ENCODE measurements at regions not wholly inside any gene's neighbourhood (a gene's known extent, or its start where the extent isn't known, plus 50 kb on each side); places are given as distances from the start of the nearest gene placed in this dataset.
"Not testable (repeated sequence)": the region's sequence is repeated elsewhere in the genome, so short reads cannot be mapped to it uniquely, and the experiment has no call there.

DNA sequence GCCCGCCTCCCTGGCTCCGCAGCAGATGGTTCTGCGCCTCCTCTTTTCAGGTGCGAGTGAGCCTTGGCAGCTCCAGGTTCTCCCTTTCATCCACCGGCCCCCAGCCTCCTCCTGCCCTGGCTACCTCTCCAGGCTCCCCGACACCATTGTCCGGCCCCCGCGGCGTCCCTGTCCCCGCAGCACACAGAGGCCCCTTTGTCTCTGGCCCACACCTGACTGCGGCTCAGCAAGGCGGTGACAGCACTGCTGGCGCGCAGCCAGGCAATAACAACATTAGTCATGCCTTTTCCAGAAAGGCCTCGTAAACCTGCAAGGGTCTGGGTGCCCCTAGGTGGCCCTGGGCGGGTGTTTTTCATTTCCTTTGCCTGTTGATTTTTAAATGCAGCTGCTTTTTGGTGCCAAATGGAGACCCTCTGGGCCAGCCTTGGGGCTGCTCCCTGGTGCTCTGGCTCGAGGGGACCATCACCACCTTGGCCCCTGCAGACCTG is 73.2 kb upstream of the MEDAG start:
- Mint-ChIP-seq H3K4me3 (ENCODE audit: low read depth) (no peak overlapping the region), H3K27me3 (ENCODE audit: low read depth) (peaks cover 2% of the 10 kb centered on the region), H3K27ac (no peak overlapping the region), H3K4me1 (ENCODE audit: low read depth) (no peaks in the 10 kb centered on the region), H3K9me3 (no peaks in the 10 kb centered on the region), H3K36me3 (ENCODE audit: low read depth) (no peaks in the 10 kb centered on the region)
- intact Hi-C loops (cut with micrococcal nuclease): no loop called here
- no peak for DNase-seq (ENCODE audit: low spot score)

DNA sequence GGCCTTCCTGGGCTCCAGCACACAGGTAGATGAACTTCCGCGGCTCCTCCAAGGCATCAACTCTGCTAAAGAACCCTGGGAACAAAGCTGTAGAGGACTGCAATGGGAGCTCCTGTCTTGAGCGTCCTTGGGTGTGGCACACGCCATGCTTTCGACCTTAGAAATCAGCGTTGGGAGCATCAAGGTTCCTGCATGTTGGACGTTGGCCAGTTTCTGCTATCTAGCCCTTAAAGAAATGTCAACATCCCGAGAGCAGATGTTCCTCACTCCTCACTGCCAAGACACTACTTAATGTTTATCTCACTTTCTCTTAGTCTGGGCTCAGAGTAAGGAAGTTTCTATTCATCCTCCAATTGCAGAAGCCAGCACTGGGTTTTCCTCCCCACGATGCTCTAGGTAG is 70.6 kb upstream of the MEDAG start:
- no peak for DNase-seq (ENCODE audit: low spot score)
- no peaks in the 10 kb centered on the region for H3K9me3 Mint-ChIP-seq
- H3K27me3 Mint-ChIP-seq (ENCODE audit: low read depth): peaks cover 2% of the 10 kb centered on the region
- no peaks in the 10 kb centered on the region for H3K36me3 Mint-ChIP-seq (ENCODE audit: low read depth)
- H3K4me1 Mint-ChIP-seq (ENCODE audit: low read depth): no peaks in the 10 kb centered on the region
- intact Hi-C loops (cut with micrococcal nuclease): no loop called here
- H3K27ac Mint-ChIP-seq: no peak overlapping the region
- no peak overlapping the region for H3K4me3 Mint-ChIP-seq (ENCODE audit: low read depth)

DNA sequence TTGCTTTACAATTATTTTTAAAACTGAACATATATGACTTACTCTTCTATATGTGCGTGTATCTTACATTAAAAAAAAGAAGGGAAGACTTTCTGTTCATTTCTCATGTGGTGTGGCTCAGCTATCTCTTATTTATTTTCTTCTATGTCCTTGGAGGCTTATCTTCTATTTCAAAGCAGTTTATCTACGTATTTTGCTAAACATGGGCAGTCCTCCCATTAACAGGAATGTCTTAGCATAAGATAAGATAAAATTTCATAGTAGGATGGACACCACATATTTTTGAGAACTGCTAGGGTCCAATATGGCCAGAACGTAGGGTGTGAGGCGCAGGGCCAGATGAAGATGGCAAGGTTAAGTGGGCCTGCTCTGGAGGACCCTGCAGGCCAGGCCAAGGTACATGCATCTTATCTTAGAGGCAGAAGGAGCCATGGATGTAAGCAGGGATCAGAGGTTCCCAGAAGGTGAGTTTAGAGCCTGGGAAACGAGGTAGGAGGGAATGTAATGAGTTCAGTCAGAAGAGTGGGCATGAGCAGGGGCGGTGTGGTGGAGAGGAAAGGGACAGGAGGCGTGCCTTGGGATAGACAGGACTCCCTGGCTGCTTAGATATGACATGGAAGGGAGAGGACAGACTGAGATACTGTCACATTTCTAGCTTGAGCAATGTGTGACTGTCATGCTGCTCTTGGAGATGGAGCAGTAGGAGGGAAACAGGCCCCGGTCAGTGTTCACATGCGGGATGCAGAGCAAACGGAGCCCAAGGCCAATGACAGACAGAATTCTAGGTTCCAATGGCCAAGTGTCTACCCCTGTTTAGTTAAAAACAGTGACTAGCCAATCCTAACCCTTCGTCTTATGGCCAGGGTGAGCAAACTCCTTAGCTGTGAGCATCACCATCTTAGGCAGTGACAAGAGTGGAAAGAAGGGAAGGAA is 68.6 kb upstream of the MEDAG start:
- intact Hi-C loops (cut with micrococcal nuclease): no loop called here
- H3K27me3 Mint-ChIP-seq (ENCODE audit: low read depth): peaks cover 2% of the 10 kb centered on the region
- no peaks in the 10 kb centered on the region for H3K36me3 Mint-ChIP-seq (ENCODE audit: low read depth)
- no peak overlapping the region for H3K4me3 Mint-ChIP-seq (ENCODE audit: low read depth)
- H3K27ac Mint-ChIP-seq: no peak overlapping the region
- no peaks in the 10 kb centered on the region for H3K4me1 Mint-ChIP-seq (ENCODE audit: low read depth)
- H3K9me3 Mint-ChIP-seq: no peaks in the 10 kb centered on the region
- no peak for DNase-seq (ENCODE audit: low spot score)

DNA sequence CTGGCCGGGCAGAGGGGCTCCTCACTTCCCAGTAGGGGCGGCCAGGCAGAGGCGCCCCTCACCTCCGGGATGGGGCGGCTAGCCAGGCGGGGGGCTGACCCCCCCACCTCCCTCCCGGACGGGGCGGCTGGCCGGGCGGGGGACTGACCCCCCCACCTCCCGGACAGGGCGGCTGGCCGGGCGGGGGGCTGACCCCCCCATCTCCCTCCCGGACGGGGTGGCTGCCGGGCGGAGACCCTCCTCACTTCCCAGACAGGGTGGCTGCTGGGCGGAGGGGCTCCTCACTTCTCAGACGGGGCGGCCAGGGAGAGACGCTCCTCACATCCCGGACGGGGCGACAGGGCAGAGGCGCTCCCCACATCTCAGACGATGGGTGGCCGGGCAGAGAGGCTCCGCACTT is 66.4 kb upstream of the MEDAG start:
- H3K27me3 Mint-ChIP-seq (ENCODE audit: low read depth); intact Hi-C loops (cut with micrococcal nuclease); H3K4me1 Mint-ChIP-seq (ENCODE audit: low read depth): not testable (repeated sequence)

DNA sequence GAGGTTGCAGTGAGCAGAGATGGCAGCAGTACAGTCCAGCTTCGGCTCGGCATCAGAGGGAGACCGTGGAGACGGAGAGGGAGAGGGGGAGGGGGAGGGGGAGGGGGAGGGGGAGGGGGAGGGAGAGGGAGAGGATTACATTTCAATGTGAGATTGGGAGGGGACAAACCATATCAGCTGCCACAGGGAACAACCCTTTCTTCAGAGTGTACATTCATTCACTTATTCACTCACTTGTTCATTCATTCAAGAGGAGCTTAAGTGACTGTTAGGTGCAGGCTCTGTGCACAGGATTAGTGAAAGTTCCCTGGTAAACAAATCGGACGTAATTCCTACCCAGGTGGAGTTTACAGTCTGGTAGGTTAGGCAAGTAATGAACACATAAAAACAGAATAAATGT is 65.6 kb upstream of the MEDAG start:
- Mint-ChIP-seq H3K9me3 (no peaks in the 10 kb centered on the region), H3K4me1 (ENCODE audit: low read depth) (peaks cover 3% of the 10 kb centered on the region), H3K4me3 (ENCODE audit: low read depth) (no peak overlapping the region), H3K36me3 (ENCODE audit: low read depth) (no peaks in the 10 kb centered on the region), H3K27me3 (ENCODE audit: low read depth) (no peaks in the 10 kb centered on the region), H3K27ac (no peak overlapping the region)
- intact Hi-C loops (cut with micrococcal nuclease): no loop called here
- no peak for DNase-seq (ENCODE audit: low spot score)

More for the DNA sequence above, 66.4 kb upstream of the MEDAG start:
- not testable (repeated sequence) for H3K27ac Mint-ChIP-seq; H3K9me3 Mint-ChIP-seq; DNase-seq (ENCODE audit: low spot score); H3K4me3 Mint-ChIP-seq (ENCODE audit: low read depth); H3K36me3 Mint-ChIP-seq (ENCODE audit: low read depth)

DNA sequence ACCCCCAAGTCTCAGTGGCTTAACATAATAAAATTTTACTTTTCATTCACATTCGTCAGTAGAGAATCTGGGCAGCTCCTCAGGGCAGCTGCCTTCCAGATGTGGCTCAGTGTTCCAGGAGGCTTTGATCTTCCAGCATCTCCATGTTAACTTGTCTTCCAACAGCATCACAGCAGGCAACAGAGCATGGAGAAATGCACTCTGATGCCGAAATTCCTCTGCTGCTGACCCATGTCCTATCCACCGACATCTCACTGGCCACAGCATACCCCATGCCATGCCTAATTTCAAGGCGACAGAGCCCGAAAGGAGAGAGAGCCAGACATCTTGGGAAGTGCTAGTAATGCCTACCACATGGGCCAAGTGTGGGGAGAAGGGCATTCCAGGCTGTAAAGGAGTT is 64.9 kb upstream of the MEDAG start:
- Mint-ChIP-seq H3K27ac (no peak overlapping the region), H3K27me3 (ENCODE audit: low read depth) (no peaks in the 10 kb centered on the region), H3K4me1 (ENCODE audit: low read depth) (peaks cover 5% of the 10 kb centered on the region), H3K9me3 (no peaks in the 10 kb centered on the region), H3K36me3 (ENCODE audit: low read depth) (no peaks in the 10 kb centered on the region), H3K4me3 (ENCODE audit: low read depth) (no peak overlapping the region)
- intact Hi-C loops (cut with micrococcal nuclease): no loop called here
- DNase-seq (ENCODE audit: low spot score): no peak

DNA sequence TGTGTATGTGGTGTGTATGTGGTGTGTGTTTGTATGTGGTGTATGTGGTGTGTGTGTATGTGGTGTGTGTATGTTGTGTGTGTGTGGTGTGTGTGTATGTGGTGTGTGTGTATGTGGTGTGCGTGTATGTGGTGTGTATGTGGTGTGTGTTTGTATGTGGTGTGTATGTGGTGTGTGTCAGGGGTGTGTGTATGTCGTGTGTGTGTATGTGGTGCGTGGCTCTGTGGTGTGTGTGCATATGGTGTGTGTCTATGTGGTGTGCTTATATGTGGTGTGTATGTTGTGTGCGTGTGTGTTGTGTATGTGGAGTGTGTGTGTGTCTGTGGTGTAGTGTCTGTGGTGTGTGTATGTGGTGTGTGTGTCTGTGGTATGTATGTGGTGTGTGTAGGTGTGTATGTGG is 62.5 kb upstream of the MEDAG start:
- Mint-ChIP-seq H3K36me3 (ENCODE audit: low read depth) (no peaks in the 10 kb centered on the region), H3K4me3 (ENCODE audit: low read depth) (no peak overlapping the region), H3K4me1 (ENCODE audit: low read depth) (peaks cover 16% of the 10 kb centered on the region), H3K27ac (no peak overlapping the region), H3K9me3 (no peaks in the 10 kb centered on the region), H3K27me3 (ENCODE audit: low read depth) (peaks cover 2% of the 10 kb centered on the region)
- intact Hi-C loops (cut with micrococcal nuclease): no loop called here
- no peak for DNase-seq (ENCODE audit: low spot score)

DNA sequence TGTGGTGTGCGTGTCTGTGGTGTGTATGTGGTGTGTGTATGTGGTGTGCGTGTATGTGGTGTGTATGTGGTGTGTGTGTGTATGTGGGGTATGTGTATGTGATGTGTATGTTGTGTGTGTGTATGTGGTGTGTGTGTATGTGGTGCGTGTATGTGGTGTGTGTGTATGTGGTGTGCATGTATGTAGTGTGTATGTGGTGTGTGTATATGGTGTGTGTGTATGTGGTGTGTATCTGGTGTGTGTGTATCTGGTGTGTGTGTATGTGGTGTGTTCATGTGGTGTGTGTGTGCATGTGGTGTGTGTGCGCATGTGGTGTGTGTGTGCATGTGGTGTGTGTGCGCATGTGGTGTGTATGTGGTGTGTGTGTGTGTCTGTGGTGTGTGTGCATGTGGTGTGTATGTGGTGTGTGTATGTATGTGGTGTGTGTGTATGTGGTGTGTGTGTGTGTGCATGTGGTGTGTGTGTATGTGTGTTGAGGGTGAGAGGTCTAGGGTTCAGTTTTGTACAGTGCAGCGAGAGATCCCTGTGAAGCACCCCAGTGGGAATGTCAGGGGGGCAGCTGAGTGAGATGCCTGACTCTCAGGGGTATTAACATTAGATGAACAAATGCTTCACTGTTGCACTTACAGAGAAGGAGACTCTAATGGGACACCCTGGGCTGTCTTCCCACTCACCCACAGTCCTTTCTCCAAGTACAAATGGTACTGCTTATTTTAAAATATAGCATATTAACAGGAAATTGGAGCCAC is 61.3 kb upstream of the MEDAG start:
- no peaks in the 10 kb centered on the region for H3K9me3 Mint-ChIP-seq
- H3K4me1 Mint-ChIP-seq (ENCODE audit: low read depth): peaks cover 17% of the 10 kb centered on the region
- H3K36me3 Mint-ChIP-seq (ENCODE audit: low read depth): no peaks in the 10 kb centered on the region
- H3K27ac Mint-ChIP-seq: no peak overlapping the region
- no peak overlapping the region for H3K4me3 Mint-ChIP-seq (ENCODE audit: low read depth)
- intact Hi-C loops (cut with micrococcal nuclease): no loop called here
- DNase-seq (ENCODE audit: low spot score): no peak
- peaks cover 2% of the 10 kb centered on the region for H3K27me3 Mint-ChIP-seq (ENCODE audit: low read depth)

DNA sequence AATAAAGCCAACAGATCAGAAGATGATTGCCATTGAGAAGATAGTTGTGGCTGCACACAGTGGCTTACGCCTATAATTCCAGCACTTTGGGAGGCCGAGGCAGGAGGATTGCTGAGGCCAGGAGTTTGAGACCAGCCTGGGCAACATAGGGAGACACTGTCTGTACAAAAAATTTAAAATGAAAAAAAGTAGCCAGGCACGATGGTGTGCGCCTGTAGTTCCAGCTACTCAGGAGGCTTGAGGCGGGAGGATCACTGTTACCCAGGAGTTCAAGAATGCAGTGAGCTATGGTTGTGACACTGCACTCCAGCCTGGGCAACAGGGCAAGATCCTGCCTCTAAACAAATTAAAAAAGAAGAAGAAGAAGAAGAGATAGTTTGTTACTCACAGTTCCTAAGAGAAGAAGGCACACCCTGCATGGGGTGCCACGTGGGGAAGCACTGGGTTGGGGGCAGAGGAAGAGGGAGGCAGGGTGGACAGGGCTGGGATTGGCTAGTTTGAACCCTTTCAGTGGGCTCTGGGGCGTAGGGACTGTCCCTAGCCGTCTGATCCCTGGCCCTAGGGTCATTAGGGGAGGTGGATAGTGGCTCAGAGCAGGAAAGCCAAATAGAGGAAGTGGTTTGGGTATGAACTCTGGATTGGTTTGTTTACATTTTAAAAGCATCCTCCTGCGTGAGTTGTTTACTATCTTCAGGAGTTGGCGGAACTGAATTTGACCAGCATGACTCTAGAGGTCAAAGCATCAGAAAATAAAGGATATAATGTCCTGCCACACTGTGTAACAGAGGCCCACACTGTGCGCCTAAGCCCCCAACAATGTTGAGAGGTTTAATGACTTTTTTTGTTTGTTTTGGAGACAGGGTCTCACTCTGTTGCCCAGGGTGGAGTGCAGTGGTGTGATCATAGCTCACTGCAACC is 60.5 kb upstream of the MEDAG start:
- peaks cover 17% of the 10 kb centered on the region for H3K4me1 Mint-ChIP-seq (ENCODE audit: low read depth)
- H3K9me3 Mint-ChIP-seq: no peaks in the 10 kb centered on the region
- no peak for DNase-seq (ENCODE audit: low spot score)
- H3K4me3 Mint-ChIP-seq (ENCODE audit: low read depth): no peak overlapping the region
- intact Hi-C loops (cut with micrococcal nuclease): no loop called here
- no peaks in the 10 kb centered on the region for H3K36me3 Mint-ChIP-seq (ENCODE audit: low read depth)
- H3K27me3 Mint-ChIP-seq (ENCODE audit: low read depth): peaks cover 7% of the 10 kb centered on the region
- peak overlapping the region; percentile 5 for H3K27ac Mint-ChIP-seq

DNA sequence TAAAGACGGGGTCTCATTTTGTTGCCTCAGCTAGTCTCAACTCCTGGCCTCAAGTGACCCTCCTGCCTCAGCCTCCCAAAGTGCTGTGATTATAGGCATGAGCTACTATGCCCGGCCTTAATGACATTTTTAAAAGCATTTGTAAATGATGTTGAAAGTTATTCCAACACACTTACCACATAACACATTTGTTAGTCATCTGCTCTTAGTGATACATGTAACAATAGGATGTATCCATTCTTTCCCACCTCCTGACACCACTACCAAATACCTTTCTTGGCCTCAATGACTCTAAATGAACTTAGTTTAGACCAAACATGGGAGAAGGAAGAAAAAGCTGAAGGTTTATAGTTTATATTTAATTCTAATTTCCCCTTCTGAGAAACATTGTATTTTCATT is 59.8 kb upstream of the MEDAG start:
- H3K27me3 Mint-ChIP-seq (ENCODE audit: low read depth): peaks cover 12% of the 10 kb centered on the region
- no peaks in the 10 kb centered on the region for H3K9me3 Mint-ChIP-seq
- no peaks in the 10 kb centered on the region for H3K36me3 Mint-ChIP-seq (ENCODE audit: low read depth)
- intact Hi-C loops (cut with micrococcal nuclease): no loop called here
- no peak for DNase-seq (ENCODE audit: low spot score)
- no peak overlapping the region for H3K27ac Mint-ChIP-seq
- H3K4me1 Mint-ChIP-seq (ENCODE audit: low read depth): peaks cover 17% of the 10 kb centered on the region
- H3K4me3 Mint-ChIP-seq (ENCODE audit: low read depth): no peak overlapping the region

DNA sequence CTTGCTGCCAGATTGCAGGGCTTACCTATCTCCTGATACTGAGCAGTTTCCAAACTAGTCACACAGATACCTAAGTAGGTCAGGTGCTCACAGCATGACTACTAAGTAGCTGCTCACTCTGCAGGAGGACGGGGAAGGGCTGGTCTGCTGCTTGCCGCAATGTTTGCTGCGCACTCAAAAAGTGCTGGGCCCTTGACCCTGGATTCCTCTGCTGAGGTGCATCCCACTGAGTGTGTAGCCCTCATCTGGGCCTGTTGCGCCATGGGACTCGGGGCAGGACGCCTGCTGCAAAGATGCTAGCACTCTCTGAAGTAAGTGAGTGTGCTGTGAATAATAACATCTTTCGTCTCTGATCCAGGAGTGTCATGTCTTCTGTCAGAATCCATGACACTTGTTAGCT is 59.2 kb upstream of the MEDAG start:
- no peak for DNase-seq (ENCODE audit: low spot score)
- Mint-ChIP-seq H3K36me3 (ENCODE audit: low read depth) (no peaks in the 10 kb centered on the region), H3K27me3 (ENCODE audit: low read depth) (peaks cover 16% of the 10 kb centered on the region), H3K4me3 (ENCODE audit: low read depth) (no peak overlapping the region), H3K27ac (no peak overlapping the region), H3K4me1 (ENCODE audit: low read depth) (peaks cover 17% of the 10 kb centered on the region), H3K9me3 (no peaks in the 10 kb centered on the region)
- intact Hi-C loops (cut with micrococcal nuclease): no loop called here

DNA sequence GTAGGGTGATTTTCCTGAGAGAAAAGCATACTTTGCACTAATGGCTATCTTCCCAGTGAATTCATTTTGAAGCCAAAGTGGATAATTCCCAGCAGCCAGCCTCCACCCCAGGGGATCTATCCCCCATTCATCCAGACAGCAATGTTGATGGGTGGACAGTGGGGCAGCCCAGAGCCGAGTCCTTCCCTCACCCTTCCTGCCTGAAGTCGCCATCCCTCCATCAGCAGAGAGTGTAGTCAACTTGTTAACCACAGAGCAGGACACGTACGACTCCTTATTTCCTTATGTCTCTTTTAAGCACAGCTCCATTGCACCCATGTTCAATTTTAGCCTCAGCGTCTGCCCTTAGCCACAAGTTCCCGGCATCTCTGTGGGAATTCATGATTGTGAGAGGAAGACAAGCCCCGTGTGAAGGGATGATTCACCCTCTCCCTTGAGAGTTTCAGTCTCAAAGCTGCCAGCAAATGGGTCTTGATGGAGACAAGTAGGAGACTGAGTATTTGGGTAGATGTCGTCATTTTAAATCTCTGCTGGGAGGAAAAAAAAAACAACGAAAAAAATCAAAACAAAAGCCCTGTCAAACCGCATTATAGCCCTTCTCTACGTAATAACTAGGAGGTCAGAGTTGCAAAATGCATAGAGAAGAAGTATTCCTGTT is 58.3 kb upstream of the MEDAG start:
- Mint-ChIP-seq H3K4me1 (ENCODE audit: low read depth) (peaks cover 17% of the 10 kb centered on the region), H3K36me3 (ENCODE audit: low read depth) (no peaks in the 10 kb centered on the region), H3K27ac (peak overlapping the region; percentile 5), H3K4me3 (ENCODE audit: low read depth) (no peak overlapping the region), H3K27me3 (ENCODE audit: low read depth) (peaks cover 21% of the 10 kb centered on the region), H3K9me3 (no peaks in the 10 kb centered on the region)
- no peak for DNase-seq (ENCODE audit: low spot score)
- intact Hi-C loops (cut with micrococcal nuclease): loop anchor here (2.0 kb wide), 1 partner anchor 39 kb away; no protein-coding TSS in a partner anchor
